Endodermal cell (in vitro differentiated cells): ENCODE measurements at regions not wholly inside any gene's neighbourhood (a gene's known extent, or its start where the extent isn't known, plus 50 kb on each side); places are given as distances from the start of the nearest gene placed in this dataset.

ENCODE experiments used
- DNase-seq: peaks from one replicate; pipeline ENCODE4 v3.0.0-alpha.2; 2017
- H3K27ac ChIP-seq: 2 replicates; pipeline ENCODE4 v1.5.1; 2013; ENCODE audit warnings: mild to moderate bottlenecking, low read depth, low read length, moderate library complexity
- H3K27me3 ChIP-seq: 2 replicates; pipeline ENCODE4 v1.6.1; 2013; ENCODE audit warnings: mild to moderate bottlenecking, low read length, moderate library complexity; ENCODE audit not compliant: insufficient read depth, control insufficient read depth, poor library complexity, severe bottlenecking
- H3K36me3 ChIP-seq: 2 replicates; pipeline ENCODE4 v1.7.0; 2013; ENCODE audit warnings: mild to moderate bottlenecking, low read length, moderate library complexity; ENCODE audit not compliant: control insufficient read depth, insufficient read depth
- H3K4me1 ChIP-seq: one replicate; pipeline ENCODE4 v1.7.0; 2013; ENCODE audit warnings: low read length; ENCODE audit not compliant: control insufficient read depth, insufficient read depth
- H3K4me3 ChIP-seq: 2 replicates; pipeline ENCODE4 v1.5.1; 2013; ENCODE audit warnings: mild to moderate bottlenecking, low read length, moderate library complexity
- H3K9ac ChIP-seq: 2 replicates; pipeline ENCODE4 v1.6.1; 2013; ENCODE audit warnings: mild to moderate bottlenecking, low read length, moderate library complexity; ENCODE audit not compliant: poor library complexity, severe bottlenecking; ENCODE audit errors: extremely low read depth
- H3K9me3 ChIP-seq: 2 replicates; pipeline ENCODE4 v1.6.1; 2013; ENCODE audit warnings: mild to moderate bottlenecking, low read length, moderate library complexity; ENCODE audit not compliant: control insufficient read depth
- H3K27ac Mint-ChIP-seq: 2 replicates; pipeline ENCODE4 v1.8.0; 2020; ENCODE audit warnings: mixed read lengths
- H3K27me3 Mint-ChIP-seq: 2 replicates; pipeline ENCODE4 v1.8.0; 2021; ENCODE audit warnings: mild to moderate bottlenecking, mixed read lengths; ENCODE audit not compliant: insufficient read depth
- H3K36me3 Mint-ChIP-seq: 2 replicates; pipeline ENCODE4 v1.8.0; 2020; ENCODE audit warnings: low read depth, mixed read lengths
- H3K4me1 Mint-ChIP-seq: 2 replicates; pipeline ENCODE4 v1.8.0; 2020; ENCODE audit warnings: mixed read lengths
- H3K4me3 Mint-ChIP-seq: 2 replicates; pipeline ENCODE4 v1.8.0; 2020; ENCODE audit warnings: mild to moderate bottlenecking, moderate library complexity, mixed read lengths
- H3K9me3 Mint-ChIP-seq: 2 replicates; pipeline ENCODE4 v1.8.0; 2020; ENCODE audit warnings: mild to moderate bottlenecking, mixed read lengths
- WGBS, 2 experiments: methylation state at CpG; one replicate each; pipeline versions ENCODE4 v1.1.5 to v1.1.7; 2013; ENCODE audit warnings: missing lambda C conversion rate in 2 of 2, mixed read lengths in 1 of 2; ENCODE audit not compliant: insufficient coverage in 1 of 2, insufficient read length in 1 of 2; 5-methylcytosine and 5-hydroxymethylcytosine counted together
- TF ChIP-seq, protein P1 (sequence below): fragments of 200-600 bp; sonication (generic); conservative IDR thresholded peaks from 2 replicates; pipeline ENCODE4 v1.5.0; 2021; ENCODE audit warnings: antibody characterized with exemption, mild to moderate bottlenecking

DNA sequence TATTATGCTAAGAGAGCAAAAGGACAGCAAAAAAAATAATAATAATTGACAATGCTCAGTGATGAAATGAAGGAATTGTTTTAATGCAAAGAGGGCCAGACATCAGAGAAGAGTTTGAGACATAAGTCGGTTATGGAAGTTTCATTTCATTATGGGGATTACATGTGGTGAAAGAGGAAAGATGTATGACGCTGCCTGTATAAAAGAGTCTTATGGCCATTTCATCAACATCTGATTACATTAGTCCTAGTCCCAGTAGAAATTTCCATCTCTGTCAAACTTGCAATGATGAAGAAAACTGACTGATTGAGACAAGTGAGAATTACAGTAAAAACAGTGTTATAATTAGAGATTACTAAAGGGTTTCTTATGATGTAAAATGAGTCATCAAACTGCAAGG lies 900.6 kb upstream of the CDH9 start:
- H3K27me3 Mint-ChIP-seq = no peaks in the 10 kb centered on the region
- Histone ChIP-seq H3K27me3 (no peaks in the 10 kb centered on the region), H3K9ac (no peak overlapping the region), H3K4me1 (no peaks in the 10 kb centered on the region), H3K27ac (no peak overlapping the region), H3K36me3 (no peaks in the 10 kb centered on the region), H3K4me3 (no peak overlapping the region), H3K9me3 (no peaks in the 10 kb centered on the region)
- TF ChIP-seq, protein P1, sequence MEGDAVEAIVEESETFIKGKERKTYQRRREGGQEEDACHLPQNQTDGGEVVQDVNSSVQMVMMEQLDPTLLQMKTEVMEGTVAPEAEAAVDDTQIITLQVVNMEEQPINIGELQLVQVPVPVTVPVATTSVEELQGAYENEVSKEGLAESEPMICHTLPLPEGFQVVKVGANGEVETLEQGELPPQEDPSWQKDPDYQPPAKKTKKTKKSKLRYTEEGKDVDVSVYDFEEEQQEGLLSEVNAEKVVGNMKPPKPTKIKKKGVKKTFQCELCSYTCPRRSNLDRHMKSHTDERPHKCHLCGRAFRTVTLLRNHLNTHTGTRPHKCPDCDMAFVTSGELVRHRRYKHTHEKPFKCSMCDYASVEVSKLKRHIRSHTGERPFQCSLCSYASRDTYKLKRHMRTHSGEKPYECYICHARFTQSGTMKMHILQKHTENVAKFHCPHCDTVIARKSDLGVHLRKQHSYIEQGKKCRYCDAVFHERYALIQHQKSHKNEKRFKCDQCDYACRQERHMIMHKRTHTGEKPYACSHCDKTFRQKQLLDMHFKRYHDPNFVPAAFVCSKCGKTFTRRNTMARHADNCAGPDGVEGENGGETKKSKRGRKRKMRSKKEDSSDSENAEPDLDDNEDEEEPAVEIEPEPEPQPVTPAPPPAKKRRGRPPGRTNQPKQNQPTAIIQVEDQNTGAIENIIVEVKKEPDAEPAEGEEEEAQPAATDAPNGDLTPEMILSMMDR = no peak
- H3K4me3 Mint-ChIP-seq = no peak overlapping the region
- H3K36me3 Mint-ChIP-seq = no peaks in the 10 kb centered on the region
- H3K27ac Mint-ChIP-seq = no peak overlapping the region
- no peaks in the 10 kb centered on the region for H3K9me3 Mint-ChIP-seq
- H3K4me1 Mint-ChIP-seq = no peaks in the 10 kb centered on the region
- 92 to 100% methylated on average over 1 of the region's 2 CpGs for WGBS, 2 experiments
- DNase-seq = no peak

DNA sequence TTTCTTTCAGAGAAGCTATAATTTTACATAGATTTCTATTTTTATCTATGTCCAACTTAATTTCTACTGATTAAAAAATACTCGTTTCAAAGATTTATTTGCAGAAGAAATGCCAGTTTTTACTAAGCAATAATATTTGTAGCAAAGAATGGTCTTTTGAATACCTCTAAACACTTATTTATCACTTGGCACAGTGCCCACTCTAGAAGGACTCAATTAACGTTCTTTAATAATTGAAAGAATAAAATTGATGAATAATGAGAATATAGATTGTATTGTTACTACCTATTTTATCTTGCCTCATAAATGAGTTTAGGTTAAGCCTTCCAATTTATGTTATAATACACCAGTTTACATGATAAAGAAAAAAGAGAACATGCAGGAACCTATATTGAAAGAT lies 889.7 kb upstream of the CDH9 start:
- no peaks in the 10 kb centered on the region for H3K4me1 ChIP-seq
- no peak overlapping the region for H3K27ac ChIP-seq
- no peaks in the 10 kb centered on the region for H3K9me3 ChIP-seq
- H3K36me3 Mint-ChIP-seq = no peaks in the 10 kb centered on the region
- no peaks in the 10 kb centered on the region for H3K27me3 ChIP-seq
- no peak overlapping the region for H3K4me3 ChIP-seq
- 83% methylated on average over 1 of the region's 2 CpGs; no CpG with 5 or more reads in 1 of the 2 experiments for WGBS, 2 experiments
- no peak overlapping the region for H3K4me3 Mint-ChIP-seq
- no peak for DNase-seq
- no peak overlapping the region for H3K27ac Mint-ChIP-seq
- H3K27me3 Mint-ChIP-seq = no peaks in the 10 kb centered on the region
- no peak overlapping the region for H3K9ac ChIP-seq
- H3K36me3 ChIP-seq = no peaks in the 10 kb centered on the region
- TF ChIP-seq, protein P1 = no peak
- H3K4me1 Mint-ChIP-seq = no peaks in the 10 kb centered on the region
- H3K9me3 Mint-ChIP-seq = no peaks in the 10 kb centered on the region

DNA sequence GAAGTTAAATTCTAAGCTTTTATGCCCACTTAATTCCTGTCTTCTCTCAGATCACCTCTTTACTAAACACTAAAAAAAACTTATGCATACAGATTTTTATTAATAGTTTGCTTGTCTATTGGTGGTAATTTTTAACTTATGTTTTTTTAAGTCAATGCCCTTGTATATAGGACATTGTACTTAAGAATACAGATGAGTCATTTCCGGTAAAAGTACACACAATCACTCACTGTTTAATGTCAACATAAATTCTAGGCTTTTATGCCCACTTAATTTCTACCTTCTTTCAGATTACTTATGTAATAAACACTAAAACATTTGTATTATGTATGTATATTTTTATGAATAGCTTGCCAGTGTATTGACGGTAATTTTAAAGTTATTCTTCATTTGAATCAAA lies 872.8 kb upstream of the CDH9 start:
- Mint-ChIP-seq H3K4me3 (no peak overlapping the region), H3K9me3 (peaks cover 1% of the 10 kb centered on the region), H3K4me1 (no peaks in the 10 kb centered on the region), H3K27ac (no peak overlapping the region), H3K36me3 (no peaks in the 10 kb centered on the region), H3K27me3 (no peaks in the 10 kb centered on the region)
- H3K27me3 ChIP-seq = no peaks in the 10 kb centered on the region
- no peaks in the 10 kb centered on the region for H3K9me3 ChIP-seq
- no peak overlapping the region for H3K27ac ChIP-seq
- H3K9ac ChIP-seq = no peak overlapping the region
- WGBS, 2 experiments = 100% methylated on average over 1 of the region's 2 CpGs; no CpG with 5 or more reads in 1 of the 2 experiments
- TF ChIP-seq, protein P1 = no peak
- DNase-seq = no peak
- H3K4me3 ChIP-seq = no peak overlapping the region
- no peaks in the 10 kb centered on the region for H3K4me1 ChIP-seq
- H3K36me3 ChIP-seq = no peaks in the 10 kb centered on the region
